GM23338 (cell line): ENCODE measurements at regions not wholly inside any gene's neighbourhood (a gene's known extent, or its start where the extent isn't known, plus 50 kb on each side); places are given as distances from the start of the nearest gene placed in this dataset.

Experiments
- ATAC-seq: fragments of 200-7000 bp; cut with Tn5 transposase; 3 replicates; pipeline ENCODE4 v1.9.1; 2020
- DNase-seq: peaks from one replicate; pipeline ENCODE4 v3.0.0-alpha.2; 2015; ENCODE audit warnings: low spot score
- H2AFZ ChIP-seq: fragments of 200-600 bp; sonication (generic); 2 replicates; pipeline ENCODE4 v1.8.0; 2016; ENCODE audit warnings: antibody characterized with exemption, mild to moderate bottlenecking, moderate library complexity
- H3F3A ChIP-seq: fragments of 200-600 bp; sonication (generic); replicated peaks from 2 replicates; pipeline ENCODE4 v1.8.0; 2017; ENCODE audit warnings: antibody characterized with exemption, mixed run types, low read depth
- H3K27ac ChIP-seq: fragments of 200-600 bp; sonication (generic); 2 replicates; pipeline ENCODE4 v1.6.1; 2016; ENCODE audit warnings: low read depth
- H3K27me3 ChIP-seq: fragments of 200-600 bp; sonication (generic); 2 replicates; pipeline ENCODE4 v1.8.0; 2016; ENCODE audit warnings: mild to moderate bottlenecking, mixed run types, moderate library complexity; ENCODE audit not compliant: insufficient read depth
- H3K36me3 ChIP-seq: fragments of 200-600 bp; sonication (generic); 2 replicates; pipeline ENCODE4 v1.8.0; 2016; ENCODE audit warnings: mild to moderate bottlenecking; ENCODE audit not compliant: insufficient read depth
- H3K4me1 ChIP-seq: fragments of 200-600 bp; sonication (generic); 2 replicates; pipeline ENCODE4 v1.8.0; 2016; ENCODE audit warnings: mild to moderate bottlenecking, moderate library complexity; ENCODE audit not compliant: insufficient read depth
- H3K4me2 ChIP-seq: fragments of 200-600 bp; sonication (generic); 2 replicates; pipeline ENCODE4 v1.7.1; 2017; ENCODE audit warnings: mixed run types
- H3K4me3 ChIP-seq: fragments of 200-600 bp; sonication (generic); 2 replicates; pipeline ENCODE4 v1.6.1; 2016; ENCODE audit warnings: mixed run types
- H3K79me2 ChIP-seq: fragments of 200-600 bp; sonication (generic); replicated peaks from 2 replicates; pipeline ENCODE4 v1.8.0; 2017; ENCODE audit warnings: mild to moderate bottlenecking; ENCODE audit not compliant: insufficient read depth
- H3K9me2 ChIP-seq: fragments of 200-600 bp; sonication (generic); 2 replicates; pipeline ENCODE4 v1.8.0; 2017; ENCODE audit not compliant: insufficient read depth
- H4K20me1 ChIP-seq: fragments of 200-600 bp; sonication (generic); replicated peaks from 2 replicates; pipeline ENCODE4 v1.8.0; 2017; ENCODE audit warnings: mild to moderate bottlenecking; ENCODE audit not compliant: insufficient read depth
- H3K27ac Mint-ChIP-seq: 2 replicates; pipeline ENCODE4 v1.8.0; 2020; ENCODE audit warnings: inconsistent platforms, mild to moderate bottlenecking, moderate library complexity, mixed read lengths
- H3K27me3 Mint-ChIP-seq: 3 replicates; pipeline ENCODE4 v1.8.0; 2022; ENCODE audit warnings: low read depth, mild to moderate bottlenecking, moderate library complexity, mixed read lengths, inconsistent platforms; ENCODE audit not compliant: insufficient read depth, poor library complexity
- H3K36me3 Mint-ChIP-seq: 3 replicates; pipeline ENCODE4 v1.8.0; 2021; ENCODE audit warnings: low read depth, mild to moderate bottlenecking, inconsistent platforms, moderate library complexity, mixed read lengths
- H3K4me1 Mint-ChIP-seq: 3 replicates; pipeline ENCODE4 v1.8.0; 2020; ENCODE audit warnings: mild to moderate bottlenecking, inconsistent platforms, mixed read lengths
- H3K4me3 Mint-ChIP-seq: 3 replicates; pipeline ENCODE4 v1.8.0; 2021; ENCODE audit warnings: moderate library complexity, mild to moderate bottlenecking, inconsistent platforms, mixed read lengths
- H3K9me3 Mint-ChIP-seq: 3 replicates; pipeline ENCODE4 v1.8.0; 2020; ENCODE audit warnings: moderate library complexity, mild to moderate bottlenecking, inconsistent platforms, mixed read lengths
- CREB1 ChIP-seq: fragments of 250-450 bp; sonication (Bioruptor Pico); IDR thresholded peaks from 2 replicates; pipeline ENCODE4 v1.5.0; 2020; ENCODE audit warnings: low read depth, mild to moderate bottlenecking, moderate library complexity
- EZH2 ChIP-seq: fragments of 200-600 bp; sonication (generic); IDR thresholded peaks from one replicate; pipeline ENCODE4 v1.8.0; 2017; ENCODE audit warnings: antibody characterized with exemption, mild to moderate bottlenecking, low read depth; ENCODE audit not compliant: unreplicated experiment
- EZH2phosphoT487 ChIP-seq: fragments of 200-600 bp; sonication (generic); IDR thresholded peaks from one replicate; pipeline ENCODE4 v1.8.1; 2018; ENCODE audit warnings: antibody characterized with exemption; ENCODE audit not compliant: unreplicated experiment
- JUNB ChIP-seq: IDR thresholded peaks from one replicate; pipeline ENCODE4 v1.6.1; 2016; ENCODE audit warnings: antibody characterized with exemption; ENCODE audit not compliant: unreplicated experiment
- NANOG ChIP-seq: IDR thresholded peaks from 2 replicates; pipeline ENCODE4 v1.6.1; 2016; ENCODE audit warnings: antibody characterized with exemption, borderline replicate concordance
- POLR2AphosphoS5 ChIP-seq: IDR thresholded peaks from 2 replicates; pipeline ENCODE4 v1.6.1; 2016; ENCODE audit warnings: antibody characterized with exemption, low read depth
- REST ChIP-seq: IDR thresholded peaks from one replicate; pipeline ENCODE4 v1.6.1; 2018; ENCODE audit warnings: antibody characterized with exemption; ENCODE audit not compliant: unreplicated experiment
- STAT1 ChIP-seq: IDR thresholded peaks from one replicate; pipeline ENCODE4 v1.6.1; 2016; ENCODE audit warnings: antibody characterized with exemption; ENCODE audit not compliant: unreplicated experiment
- ZNF114 ChIP-seq: fragments of 250-450 bp; sonication (Bioruptor Pico); IDR thresholded peaks from 2 replicates; pipeline ENCODE4 v1.5.0; 2020; ENCODE audit warnings: mild to moderate bottlenecking, moderate library complexity
- ZNF331 ChIP-seq: fragments of 250-450 bp; sonication (Bioruptor Pico); IDR thresholded peaks from 2 replicates; pipeline ENCODE4 v1.5.0; 2020; ENCODE audit warnings: low read depth, mild to moderate bottlenecking, moderate library complexity
- ZNF462 ChIP-seq: fragments of 250-450 bp; sonication (Bioruptor Pico); IDR thresholded peaks from 2 replicates; pipeline ENCODE4 v1.5.0; 2020; ENCODE audit warnings: mild to moderate bottlenecking, moderate library complexity
- TF ChIP-seq, protein P1 (sequence below), 2 experiments: fragments of 200-600 bp in 1 of 2; sonication (generic) in 1 of 2; conservative IDR thresholded peaks; 2 replicates each; pipeline versions ENCODE4 v1.5.1 to v1.6.1; 2016 to 2017; ENCODE audit warnings: antibody characterized with exemption in 2 of 2, low read depth in 2 of 2, mild to moderate bottlenecking in 2 of 2, moderate library complexity in 1 of 2
- TF ChIP-seq, protein P2 (sequence below): IDR thresholded peaks from 2 replicates; pipeline ENCODE4 v1.6.1; 2016; ENCODE audit warnings: antibody characterized with exemption

GRCh38 chr9:109962215-109962614 lies 182.2 kb downstream of the PALM2AKAP2 start:
- no peaks in the 10 kb centered on the region for H3K36me3 Mint-ChIP-seq
- H3K4me1 Mint-ChIP-seq = peaks cover 2% of the 10 kb centered on the region
- no peak for TF ChIP-seq JUNB
- no peak for TF ChIP-seq NANOG
- TF ChIP-seq ZNF331 (CRISPR knock-in tag) = no peak
- no peak for TF ChIP-seq REST
- TF ChIP-seq, protein P1, sequence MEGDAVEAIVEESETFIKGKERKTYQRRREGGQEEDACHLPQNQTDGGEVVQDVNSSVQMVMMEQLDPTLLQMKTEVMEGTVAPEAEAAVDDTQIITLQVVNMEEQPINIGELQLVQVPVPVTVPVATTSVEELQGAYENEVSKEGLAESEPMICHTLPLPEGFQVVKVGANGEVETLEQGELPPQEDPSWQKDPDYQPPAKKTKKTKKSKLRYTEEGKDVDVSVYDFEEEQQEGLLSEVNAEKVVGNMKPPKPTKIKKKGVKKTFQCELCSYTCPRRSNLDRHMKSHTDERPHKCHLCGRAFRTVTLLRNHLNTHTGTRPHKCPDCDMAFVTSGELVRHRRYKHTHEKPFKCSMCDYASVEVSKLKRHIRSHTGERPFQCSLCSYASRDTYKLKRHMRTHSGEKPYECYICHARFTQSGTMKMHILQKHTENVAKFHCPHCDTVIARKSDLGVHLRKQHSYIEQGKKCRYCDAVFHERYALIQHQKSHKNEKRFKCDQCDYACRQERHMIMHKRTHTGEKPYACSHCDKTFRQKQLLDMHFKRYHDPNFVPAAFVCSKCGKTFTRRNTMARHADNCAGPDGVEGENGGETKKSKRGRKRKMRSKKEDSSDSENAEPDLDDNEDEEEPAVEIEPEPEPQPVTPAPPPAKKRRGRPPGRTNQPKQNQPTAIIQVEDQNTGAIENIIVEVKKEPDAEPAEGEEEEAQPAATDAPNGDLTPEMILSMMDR (conservative IDR thresholded peaks at IDR 0.05; ENCODE audit: low read depth in 2 of 2) = no peak
- TF ChIP-seq POLR2AphosphoS5 = no peak
- no peak for TF ChIP-seq ZNF114 (CRISPR knock-in tag)
- no peak for TF ChIP-seq EZH2phosphoT487
- no peak for TF ChIP-seq STAT1
- TF ChIP-seq ZNF462 (CRISPR knock-in tag) = no peak
- TF ChIP-seq, protein P2, sequence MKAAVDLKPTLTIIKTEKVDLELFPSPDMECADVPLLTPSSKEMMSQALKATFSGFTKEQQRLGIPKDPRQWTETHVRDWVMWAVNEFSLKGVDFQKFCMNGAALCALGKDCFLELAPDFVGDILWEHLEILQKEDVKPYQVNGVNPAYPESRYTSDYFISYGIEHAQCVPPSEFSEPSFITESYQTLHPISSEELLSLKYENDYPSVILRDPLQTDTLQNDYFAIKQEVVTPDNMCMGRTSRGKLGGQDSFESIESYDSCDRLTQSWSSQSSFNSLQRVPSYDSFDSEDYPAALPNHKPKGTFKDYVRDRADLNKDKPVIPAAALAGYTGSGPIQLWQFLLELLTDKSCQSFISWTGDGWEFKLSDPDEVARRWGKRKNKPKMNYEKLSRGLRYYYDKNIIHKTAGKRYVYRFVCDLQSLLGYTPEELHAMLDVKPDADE = no peak
- no peak for TF ChIP-seq EZH2
- TF ChIP-seq CREB1 (CRISPR knock-in tag) = no peak
- Histone ChIP-seq H3F3A (no peaks in the 10 kb centered on the region), H3K4me3 (no peak overlapping the region), H3K4me1 (no peaks in the 10 kb centered on the region), H3K9me2 (no peaks in the 10 kb centered on the region), H3K36me3 (no peaks in the 10 kb centered on the region), H3K27me3 (no peaks in the 10 kb centered on the region), H3K79me2 (no peaks in the 10 kb centered on the region), H3K4me2 (no peak overlapping the region), H3K27ac (no peak overlapping the region), H4K20me1 (no peaks in the 10 kb centered on the region), H2AFZ (no peak overlapping the region)
- no peaks in the 10 kb centered on the region for H3K27me3 Mint-ChIP-seq
- H3K9me3 Mint-ChIP-seq = no peaks in the 10 kb centered on the region
- H3K27ac Mint-ChIP-seq = no peak overlapping the region
- DNase-seq (no peak), ATAC-seq (no peak)
- no peak overlapping the region for H3K4me3 Mint-ChIP-seq
